Breast epithelium (tissue), 4 donors: ENCODE measurements at regions not wholly inside any gene's neighbourhood (a gene's known extent, or its start where the extent isn't known, plus 50 kb on each side); places are given as distances from the start of the nearest gene placed in this dataset.

Experiments
- DNase-seq, 2 donors: peaks; one replicate each; pipeline ENCODE4 v3.0.0-alpha.2; 2019; ENCODE audit warnings: low spot score in 2 of 2
- H3K27ac ChIP-seq, 2 donors: fragments of 200-600 bp; sonication (generic) in 1 of 2; one replicate each; pipeline ENCODE4 v1.5.1; 2016 to 2019; ENCODE audit warnings: mild to moderate bottlenecking in 1 of 2
- H3K27me3 ChIP-seq, 2 donors: fragments of 200-600 bp; sonication (generic) in 1 of 2; one replicate each; pipeline versions ENCODE4 v1.5.1 to v1.6.0; 2017 to 2019; ENCODE audit warnings: control low read depth in 1 of 2, mild to moderate bottlenecking in 1 of 2
- H3K36me3 ChIP-seq: fragments of 200-600 bp; one replicate; pipeline ENCODE4 v1.5.1; 2019
- H3K4me1 ChIP-seq, 2 donors: fragments of 200-600 bp; sonication (generic); one replicate each; pipeline ENCODE4 v1.5.1; 2016 to 2019; ENCODE audit warnings: control low read depth in 1 of 2
- H3K4me3 ChIP-seq, 3 donors: fragments of 200-600 bp; sonication (generic); 1 replicate in 2 of 3; 2 replicates in 1 of 3; pipeline ENCODE4 v1.5.1; 2016 to 2019; ENCODE audit warnings: mild to moderate bottlenecking in 3 of 3, moderate library complexity in 2 of 3
- H3K9me3 ChIP-seq, 2 donors: fragments of 200-600 bp; sonication (generic) in 1 of 2; one replicate each; pipeline ENCODE4 v1.5.1; 2016 to 2019; ENCODE audit warnings: control low read depth in 1 of 2
- CTCF ChIP-seq, 3 donors: fragments of 450-650 bp; IDR thresholded peaks; one replicate each; pipeline ENCODE4 v1.5.1; 2016 to 2017; ENCODE audit warnings: antibody characterized with exemption in 3 of 3, mild to moderate bottlenecking in 3 of 3, moderate library complexity in 3 of 3
- POLR2A ChIP-seq: fragments of 450-650 bp; IDR thresholded peaks from one replicate; pipeline ENCODE4 v1.6.1; 2016; ENCODE audit warnings: antibody characterized with exemption, mild to moderate bottlenecking, moderate library complexity
- POLR2AphosphoS5 ChIP-seq, 3 donors: sonication (generic); formaldehyde crosslinking; IDR thresholded peaks; one replicate each; pipeline ENCODE4 v1.6.1; 2017; ENCODE audit warnings: antibody characterized with exemption in 3 of 3
- intact Hi-C: fragments of 100-400 bp; cut with DNase I; formaldehyde crosslinking; loops from one replicate; pipeline ENCODE4 v1.15.1; 2023; ENCODE audit warnings: low total_unique reads

DNA sequence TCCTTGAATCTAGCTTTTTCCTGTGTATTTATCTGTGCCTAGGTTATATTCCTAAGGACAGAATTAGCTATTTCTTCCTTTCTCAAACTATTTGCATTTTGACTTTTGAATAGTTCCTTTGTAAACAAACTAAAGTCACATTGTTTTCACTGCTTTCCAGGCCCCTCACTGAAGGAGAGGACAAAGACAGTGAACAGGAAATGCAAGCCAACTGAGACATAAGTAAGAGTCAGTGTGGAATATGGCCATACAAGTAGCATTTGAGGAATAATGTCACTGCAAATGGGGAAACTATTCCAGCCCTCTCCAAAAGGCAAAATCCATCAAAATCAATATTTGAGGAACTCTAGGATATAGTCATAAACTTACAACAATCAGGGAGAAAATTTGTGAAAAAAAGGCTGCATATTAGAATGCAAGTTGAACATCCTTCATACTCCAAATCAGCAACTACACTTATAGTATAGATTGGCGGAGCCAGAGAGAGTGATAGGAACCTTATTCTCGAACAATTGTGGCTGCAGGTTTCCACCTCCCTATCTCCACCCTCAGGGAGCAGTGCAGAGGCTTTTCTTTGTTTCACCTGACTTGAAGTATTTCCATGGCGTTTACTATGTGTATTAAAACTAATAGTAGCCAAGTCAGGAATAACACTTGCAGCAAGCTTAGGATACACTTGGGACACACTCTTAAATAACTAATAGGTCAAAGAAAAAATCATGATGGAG lies 1110.4 kb upstream of the ADGRL3 start:
- H3K4me1 ChIP-seq: no peaks in the 10 kb centered on the region
- H3K27ac ChIP-seq: no peak overlapping the region
- no peak for TF ChIP-seq POLR2AphosphoS5 (IDR thresholded peaks at IDR 0.05)
- no peak for TF ChIP-seq CTCF (IDR thresholded peaks at IDR 0.05)
- TF ChIP-seq POLR2A: no peak
- H3K9me3 ChIP-seq: no peaks in the 10 kb centered on the region
- no peaks in the 10 kb centered on the region for H3K27me3 ChIP-seq
- intact Hi-C loops: no loop called here
- H3K36me3 ChIP-seq: no peaks in the 10 kb centered on the region
- no peak overlapping the region for H3K4me3 ChIP-seq
- no peak for DNase-seq

- Histone ChIP-seq H3K4me1 (no peaks in the 10 kb centered on the region), H3K27me3 (no peaks in the 10 kb centered on the region), H3K4me3 (no peak overlapping the region), H3K9me3 (no peaks in the 10 kb centered on the region), H3K27ac (no peak overlapping the region), H3K36me3 (no peaks in the 10 kb centered on the region)
- intact Hi-C loops: no loop called here
- TF ChIP-seq POLR2AphosphoS5 (IDR thresholded peaks at IDR 0.05): no peak
- TF ChIP-seq POLR2A: no peak
- TF ChIP-seq CTCF (IDR thresholded peaks at IDR 0.05): no peak
- DNase-seq: no peak
Observed at GRCh38 chr4:60096676-60097075, 1103.5 kb upstream of the ADGRL3 start.

GRCh38 chr4:60116592-60116991 lies 1083.5 kb upstream of the ADGRL3 start:
- no peaks in the 10 kb centered on the region for H3K36me3 ChIP-seq
- intact Hi-C loops: no loop called here
- no peaks in the 10 kb centered on the region for H3K27me3 ChIP-seq
- H3K4me3 ChIP-seq: no peak overlapping the region
- no peaks in the 10 kb centered on the region for H3K9me3 ChIP-seq
- H3K27ac ChIP-seq: no peak overlapping the region
- DNase-seq: no peak
- H3K4me1 ChIP-seq: no peaks in the 10 kb centered on the region
- TF ChIP-seq POLR2AphosphoS5 (IDR thresholded peaks at IDR 0.05) (no peak), CTCF (IDR thresholded peaks at IDR 0.05) (no peak), POLR2A (no peak)

- H3K4me3 ChIP-seq: no peak overlapping the region
- no peaks in the 10 kb centered on the region for H3K36me3 ChIP-seq
- H3K9me3 ChIP-seq: no peaks in the 10 kb centered on the region
- H3K4me1 ChIP-seq: no peaks in the 10 kb centered on the region
- no peak for DNase-seq
- no peak for TF ChIP-seq CTCF (IDR thresholded peaks at IDR 0.05)
- no peak for TF ChIP-seq POLR2A
- no peak for TF ChIP-seq POLR2AphosphoS5 (IDR thresholded peaks at IDR 0.05)
- no peaks in the 10 kb centered on the region for H3K27me3 ChIP-seq
- intact Hi-C loops: no loop called here
- no peak overlapping the region for H3K27ac ChIP-seq
Observed at GRCh38 chr4:60117726-60118323, 1082.3 kb upstream of the ADGRL3 start.

DNA sequence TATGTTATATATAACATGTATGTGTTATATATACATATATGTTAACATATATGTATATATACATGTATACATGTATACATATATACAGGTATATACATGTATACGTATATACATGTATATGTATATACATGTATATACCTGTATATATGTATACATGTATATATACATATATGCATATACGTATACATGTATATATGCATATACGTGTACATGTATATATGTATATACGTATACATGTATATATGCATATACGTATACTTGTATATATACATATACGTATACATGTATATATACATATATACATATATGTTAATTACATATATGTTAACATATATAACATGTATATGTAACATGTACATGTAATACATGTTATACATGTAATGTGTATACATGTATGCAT lies 1077.3 kb upstream of the ADGRL3 start:
- H3K9me3 ChIP-seq: no peaks in the 10 kb centered on the region
- no peak overlapping the region for H3K4me3 ChIP-seq
- H3K27ac ChIP-seq: no peak overlapping the region
- TF ChIP-seq CTCF (IDR thresholded peaks at IDR 0.05) (no peak), POLR2AphosphoS5 (IDR thresholded peaks at IDR 0.05) (no peak), POLR2A (no peak)
- no peaks in the 10 kb centered on the region for H3K27me3 ChIP-seq
- no peak for DNase-seq
- no peaks in the 10 kb centered on the region for H3K4me1 ChIP-seq
- intact Hi-C loops: no loop called here
- no peaks in the 10 kb centered on the region for H3K36me3 ChIP-seq
